ENCODE measurements at regions not wholly inside any gene's neighbourhood (a gene's known extent, or its start where the extent isn't known, plus 50 kb on each side); places are given as distances from the start of the nearest gene placed in this dataset.

GRCh38 chr4:114257501-114257900 lies 278.1 kb upstream of the ARSJ start:
- TF ChIP-seq ZNF274 (IDR thresholded peaks at IDR 0.05; ENCODE audit: low read depth, low read length): no peak
- no peak for TF ChIP-seq YY1 (IDR thresholded peaks at IDR 0.05; ENCODE audit: insufficient read depth, insufficient read length)
- TF ChIP-seq SUZ12 (IDR thresholded peaks at IDR 0.05; ENCODE audit: extremely low read depth, insufficient read depth, insufficient read length): no peak
